NCI-H2227 (cell line): ENCODE measurements at regions not wholly inside any gene's neighbourhood (a gene's known extent, or its start where the extent isn't known, plus 50 kb on each side); places are given as distances from the start of the nearest gene placed in this dataset.

Experiments used
- DNase-seq: peaks from one replicate; lab custom pipeline; 2025; ENCODE audit not compliant: unreplicated experiment; lab: John Stamatoyannopoulos, UW

- DNase-seq, result no peak
Observed at GRCh38 chr14:83316356-83316755, 1782.7 kb upstream of the SEL1L start.

DNA sequence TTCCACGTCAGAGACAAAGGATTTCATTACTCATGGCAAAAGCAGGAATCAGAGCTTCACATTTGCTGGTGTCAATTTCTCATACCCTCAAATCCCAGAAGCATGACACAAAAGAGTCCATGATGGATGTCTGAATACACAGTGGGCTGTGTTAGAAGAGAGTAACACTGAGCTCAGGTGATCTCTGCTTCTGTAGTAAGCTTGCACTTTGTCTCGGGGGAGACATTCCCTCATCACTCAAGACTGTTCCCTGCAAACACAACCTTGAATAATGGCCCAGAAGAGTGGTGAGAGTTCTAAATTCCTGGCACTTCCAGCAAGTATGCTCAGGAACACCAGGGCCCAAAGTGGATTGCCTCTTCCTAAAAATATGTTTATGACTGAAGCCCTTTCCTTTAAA, 1787.2 kb upstream of the SEL1L start:
- DNase-seq, result no peak

- no peak for DNase-seq
Observed at GRCh38 chr14:83331513-83331912, 1797.9 kb upstream of the SEL1L start.

DNA sequence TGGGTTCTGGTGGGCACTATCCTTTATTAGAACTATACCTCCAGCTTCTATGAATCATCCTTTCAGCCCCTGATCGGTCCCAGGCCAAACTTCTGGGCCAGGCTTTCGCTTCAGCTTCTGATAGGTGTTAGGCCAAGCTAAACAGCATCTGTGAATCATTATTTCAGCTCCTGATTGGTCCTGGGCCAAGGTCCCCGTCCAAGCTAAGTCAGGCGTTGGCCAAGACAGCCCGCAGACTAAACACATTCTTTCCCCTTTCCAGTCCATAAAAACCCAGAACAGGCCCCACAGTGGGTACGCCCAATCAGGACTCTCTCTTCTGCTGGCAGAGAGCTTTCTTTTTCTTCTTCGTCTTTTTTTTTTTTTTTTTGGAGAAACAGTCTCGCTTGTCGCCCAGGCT, 1808.9 kb upstream of the SEL1L start:
- no peak for DNase-seq

- no peak for DNase-seq
Observed at GRCh38 chr14:83347874-83348273, 1814.2 kb upstream of the SEL1L start.

DNA sequence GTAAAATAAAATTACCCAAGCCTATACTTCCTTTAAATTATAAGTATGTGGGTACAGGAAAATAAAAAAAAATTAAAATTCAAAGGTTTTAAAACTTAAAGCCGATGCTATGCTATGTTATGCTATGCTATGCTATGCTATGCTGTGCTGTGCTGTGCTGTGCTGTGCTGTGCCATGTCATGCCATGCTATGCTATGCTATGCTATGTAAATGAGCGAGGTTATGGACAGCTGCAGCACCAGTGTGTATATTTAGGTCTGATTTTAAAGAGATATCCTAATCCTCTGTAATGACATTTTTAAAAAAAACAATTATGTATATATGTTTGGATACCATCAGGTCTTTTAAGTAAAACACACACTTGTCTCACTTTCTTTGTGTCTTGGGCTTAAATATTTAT, 1822.0 kb upstream of the SEL1L start:
- no peak for DNase-seq

DNA sequence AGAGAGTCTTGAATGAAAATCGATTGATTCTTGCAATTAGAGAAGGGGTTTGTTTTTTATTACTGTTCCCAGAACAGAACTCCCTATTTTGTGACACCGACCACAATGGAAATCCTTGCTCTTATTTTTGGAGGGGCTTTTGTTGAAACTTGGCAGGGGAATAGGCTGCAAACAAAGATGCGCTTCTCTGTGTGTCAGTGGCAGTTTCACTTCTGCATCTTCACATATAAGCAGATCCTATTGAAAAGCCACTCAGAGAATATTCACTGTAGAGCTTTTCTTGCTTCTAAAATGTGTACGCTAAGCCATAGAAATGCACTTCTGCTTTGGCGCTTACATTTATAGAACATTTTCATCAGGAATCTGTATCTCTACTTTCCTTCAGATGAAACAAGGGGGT, 1822.4 kb upstream of the SEL1L start:
- no peak for DNase-seq

DNA sequence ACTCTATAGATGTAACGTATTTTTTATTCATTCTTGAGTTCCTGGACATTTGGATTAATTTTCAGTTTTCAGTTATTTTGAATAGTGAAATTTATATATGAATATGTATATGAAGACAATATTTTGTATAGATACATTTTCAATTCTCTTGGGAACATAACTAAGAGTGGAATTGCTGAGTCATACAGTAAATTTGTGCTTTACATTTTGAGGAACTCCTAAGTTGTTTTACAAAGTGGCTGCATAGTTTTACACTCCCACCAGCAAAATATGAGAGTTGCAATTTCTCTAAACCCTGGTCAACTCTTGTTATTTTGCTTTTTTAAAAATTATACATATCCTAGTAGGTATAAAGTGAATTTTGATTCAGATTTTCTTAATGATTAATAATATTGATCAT, 1838.6 kb upstream of the SEL1L start:
- DNase-seq, result no peak

GRCh38 chr14:83379436-83379835, 1845.8 kb upstream of the SEL1L start:
- DNase-seq, result no peak

- DNase-seq, result no peak
Observed at GRCh38 chr14:83384253-83384652, 1850.6 kb upstream of the SEL1L start.

DNA sequence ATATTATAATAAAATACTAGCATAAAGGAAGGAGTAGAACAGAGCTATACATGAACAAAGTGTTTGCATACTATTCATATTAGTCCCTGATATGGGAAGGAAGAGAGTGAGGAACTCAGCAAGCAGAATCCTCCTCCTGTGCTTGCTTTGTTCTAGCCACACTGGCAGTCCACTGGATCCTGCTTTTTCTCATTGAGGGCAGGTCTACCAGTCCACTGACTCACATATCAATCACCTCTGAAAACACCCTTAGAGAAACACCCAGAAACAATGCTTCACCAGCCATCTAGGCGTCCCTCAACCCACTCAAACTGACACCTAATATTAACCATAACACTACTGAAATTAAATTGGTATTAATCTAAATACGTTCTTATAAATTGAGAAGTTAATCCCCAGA, 1861.7 kb upstream of the SEL1L start:
- DNase-seq, result no peak

DNA sequence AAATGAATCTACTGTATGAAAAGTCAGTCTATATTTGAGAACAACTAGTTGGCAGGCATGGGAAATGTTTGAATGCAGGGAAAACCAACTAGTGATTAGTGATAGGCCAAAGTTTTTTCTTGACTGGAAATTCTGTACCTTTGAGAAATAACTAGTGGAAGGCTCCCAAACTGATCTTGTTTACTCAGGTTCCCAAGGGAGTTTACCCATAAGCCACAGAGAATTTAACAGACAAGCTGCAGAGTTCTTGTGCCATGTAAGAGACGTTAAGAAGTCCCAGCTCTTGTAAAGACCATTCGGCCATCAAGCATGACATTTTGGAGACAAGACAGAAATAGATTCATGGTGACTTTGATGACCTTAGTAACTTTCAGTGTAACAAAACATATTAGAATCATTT, 1882.8 kb upstream of the SEL1L start:
- DNase-seq, result no peak

- DNase-seq, result no peak
Observed at GRCh38 chr14:83419420-83419819, 1885.8 kb upstream of the SEL1L start.

DNA sequence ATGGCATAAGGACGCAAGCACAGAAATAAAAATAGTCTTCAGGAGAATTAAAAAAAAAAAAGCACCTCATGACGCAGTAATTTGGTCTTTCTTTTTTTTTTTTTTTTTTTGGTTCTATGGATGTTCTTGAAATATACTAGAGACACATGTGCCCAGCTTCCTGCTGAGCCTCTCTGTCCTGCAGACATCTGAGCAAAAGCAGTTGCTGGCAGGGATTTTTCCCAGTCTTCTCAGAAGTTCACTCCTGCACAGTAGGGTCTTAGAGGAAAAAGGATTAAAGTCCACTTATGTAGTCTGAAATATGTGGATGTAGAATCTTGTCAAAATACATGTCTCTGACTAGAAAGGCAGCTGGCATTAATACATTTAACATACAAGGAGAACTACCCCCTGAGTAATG, 1888.1 kb upstream of the SEL1L start:
- DNase-seq, result no peak

GRCh38 chr14:83425138-83425537, 1891.5 kb upstream of the SEL1L start:
- no peak for DNase-seq

GRCh38 chr14:83425706-83426105, 1892.1 kb upstream of the SEL1L start:
- DNase-seq, result no peak

DNA sequence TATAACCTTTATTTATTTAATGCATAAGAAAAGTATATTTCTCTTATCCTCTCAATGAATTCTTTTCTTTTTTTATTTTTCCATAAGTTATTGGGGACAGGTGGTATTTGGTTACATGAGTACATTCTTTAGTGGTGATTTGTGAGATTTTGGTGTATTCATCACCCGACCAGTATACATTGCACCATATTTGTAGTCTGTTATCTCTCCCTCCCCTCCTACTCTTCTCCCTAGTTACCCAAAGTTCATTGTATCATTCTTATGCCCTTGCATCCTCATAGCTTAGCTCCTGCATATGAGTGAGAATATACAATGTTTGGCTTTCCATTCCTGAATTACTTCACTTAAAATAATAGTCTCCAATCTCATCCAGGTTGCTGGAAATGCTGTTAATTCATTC, 1900.0 kb upstream of the SEL1L start:
- no peak for DNase-seq

- DNase-seq, result no peak
Observed at GRCh38 chr14:83441801-83442200, 1908.1 kb upstream of the SEL1L start.

- no peak for DNase-seq
Observed at GRCh38 chr14:83455561-83455960, 1921.9 kb upstream of the SEL1L start.

DNA sequence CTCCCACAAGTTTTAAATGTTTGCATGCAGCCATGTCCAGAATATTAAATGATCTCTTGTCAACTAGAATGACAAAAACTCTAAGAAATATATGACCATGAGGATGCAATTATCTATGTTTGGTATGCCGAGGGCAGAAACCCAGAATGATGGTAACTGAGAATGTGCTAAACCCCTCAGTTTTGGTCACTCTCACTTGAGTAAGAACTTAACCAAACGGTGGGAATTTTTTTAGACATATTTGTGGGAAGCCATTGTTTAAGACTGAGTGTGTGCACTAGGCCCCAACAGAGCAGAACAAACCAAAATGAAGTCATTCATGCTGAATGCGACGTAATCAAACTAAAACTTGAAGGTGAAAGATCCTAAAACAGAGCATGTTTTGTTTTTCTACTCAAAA, 1927.9 kb upstream of the SEL1L start:
- no peak for DNase-seq

DNA sequence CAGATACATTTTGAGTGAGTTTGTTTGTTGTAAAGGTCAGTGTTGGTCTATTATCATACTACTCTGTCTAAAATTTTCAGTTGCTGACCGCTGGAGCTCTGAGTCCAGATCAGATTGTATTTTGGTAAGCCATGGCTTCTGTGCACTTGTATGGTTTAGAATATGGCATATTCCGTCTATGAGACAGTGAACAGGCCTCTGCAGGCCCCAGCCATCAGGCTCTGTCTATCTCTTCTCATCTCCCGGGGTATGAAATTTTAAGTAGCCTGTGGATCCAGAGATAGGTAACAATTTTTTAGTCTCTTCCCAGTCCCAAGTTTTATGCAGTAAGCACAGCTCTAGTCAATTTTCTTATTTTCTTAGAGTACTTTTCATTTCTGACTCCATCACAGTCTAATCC, 1929.1 kb upstream of the SEL1L start:
- DNase-seq, result no peak

DNA sequence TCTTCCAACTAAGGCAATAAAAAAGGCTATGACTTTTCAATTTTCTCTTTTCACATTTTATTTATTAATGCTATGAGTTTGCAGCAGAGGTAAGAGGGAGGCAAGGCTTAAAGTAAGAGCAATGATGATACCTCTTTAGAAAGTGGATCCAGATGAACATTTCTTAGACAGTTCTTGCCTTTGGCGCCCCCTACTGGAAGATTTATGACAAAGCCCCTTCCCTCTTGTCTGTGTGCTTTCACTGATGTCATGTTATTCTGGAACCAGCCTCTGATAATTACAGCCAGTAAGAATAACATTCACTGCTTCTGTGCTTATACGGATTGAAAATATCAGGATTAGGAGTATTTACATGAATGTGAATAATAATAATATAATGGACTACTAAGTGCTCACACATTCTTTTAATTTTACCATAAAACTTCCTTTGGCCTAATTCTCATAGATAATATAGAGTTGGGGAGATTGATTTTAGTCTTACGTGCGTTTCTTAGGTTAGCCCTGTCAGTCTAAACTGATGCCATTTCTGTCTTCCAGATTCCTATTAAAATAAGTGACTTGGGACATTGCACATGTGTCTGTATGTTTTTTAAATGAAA, 1929.9 kb upstream of the SEL1L start:
- no peak for DNase-seq

- DNase-seq, result no peak
Observed at GRCh38 chr14:83467811-83468210, 1934.2 kb upstream of the SEL1L start.

DNA sequence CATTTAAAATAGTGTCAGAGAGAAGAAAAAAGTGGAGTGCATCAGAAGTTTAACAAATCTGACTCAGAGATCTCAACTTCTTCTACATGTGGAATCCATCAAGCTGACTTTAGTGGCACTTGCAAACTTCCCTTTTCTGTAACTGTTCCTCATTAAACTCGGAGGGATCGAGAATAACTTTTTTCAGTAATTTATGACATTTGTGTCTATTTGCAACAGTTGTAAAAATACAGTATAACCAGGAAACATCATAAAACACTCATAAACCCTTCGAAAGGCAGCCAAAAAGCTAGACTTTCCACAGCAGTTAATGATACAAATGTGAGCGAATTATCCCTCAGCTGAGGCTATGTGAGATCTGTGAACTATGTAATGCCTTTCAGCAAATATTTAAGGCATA, 1936.8 kb upstream of the SEL1L start:
- no peak for DNase-seq
